OCI-LY1 (cell line): ENCODE measurements at regions not wholly inside any gene's neighbourhood (a gene's known extent, or its start where the extent isn't known, plus 50 kb on each side); places are given as distances from the start of the nearest gene placed in this dataset.

Experiments
- H2AFZ ChIP-seq: fragments of 200-600 bp; sonication (generic), shearing (Covaris generic); 2 replicates; pipeline ENCODE4 v1.6.0; 2014; ENCODE audit warnings: antibody characterized with exemption, mild to moderate bottlenecking, low read length
- H3F3A ChIP-seq: fragments of 200-600 bp; sonication (generic), shearing (Covaris generic); 2 replicates; pipeline ENCODE4 v1.6.0; 2014; ENCODE audit warnings: mild to moderate bottlenecking, antibody characterized with exemption, low read length, moderate library complexity; ENCODE audit not compliant: insufficient read depth
- H3K27ac ChIP-seq: fragments of 200-600 bp; sonication (generic); 2 replicates; pipeline ENCODE4 v1.5.1; 2014; ENCODE audit warnings: low read length, mixed run types, mild to moderate bottlenecking, low read depth; ENCODE audit not compliant: poor library complexity, severe bottlenecking
- H3K27me3 ChIP-seq: fragments of 200-600 bp; sonication (generic); 2 replicates; pipeline ENCODE4 v1.6.0; 2014; ENCODE audit warnings: antibody characterized with exemption, mild to moderate bottlenecking, low read length, moderate library complexity; ENCODE audit not compliant: insufficient read depth
- H3K36me3 ChIP-seq: fragments of 200-600 bp; sonication (generic); 2 replicates; pipeline ENCODE4 v1.6.1; 2014; ENCODE audit warnings: mild to moderate bottlenecking, antibody characterized with exemption, low read length, moderate library complexity, mixed read lengths; ENCODE audit not compliant: insufficient read depth
- H3K4me1 ChIP-seq: fragments of 200-600 bp; sonication (generic); 2 replicates; pipeline ENCODE4 v1.5.1; 2014; ENCODE audit warnings: mild to moderate bottlenecking, low read length, moderate library complexity; ENCODE audit not compliant: insufficient read depth, severe bottlenecking
- H3K4me2 ChIP-seq: fragments of 200-600 bp; sonication (generic), shearing (Covaris generic); 2 replicates; pipeline ENCODE4 v1.6.1; 2014; ENCODE audit warnings: low read length
- H3K4me3 ChIP-seq: fragments of 200-600 bp; sonication (generic); 2 replicates; pipeline ENCODE4 v1.5.1; 2014; ENCODE audit warnings: low read length, low read depth, mild to moderate bottlenecking, mixed read lengths; ENCODE audit not compliant: poor library complexity, severe bottlenecking
- H3K79me2 ChIP-seq: fragments of 200-600 bp; shearing (Covaris generic); 2 replicates; pipeline ENCODE4 v1.6.1; 2016; ENCODE audit warnings: mixed run types, low read length, mixed read lengths; ENCODE audit not compliant: insufficient read depth
- H3K9ac ChIP-seq: fragments of 200-600 bp; sonication (generic), shearing (Covaris generic); 2 replicates; pipeline ENCODE4 v1.6.1; 2014; ENCODE audit warnings: mild to moderate bottlenecking, low read length, mixed read lengths
- H3K9me2 ChIP-seq: fragments of 200-600 bp; sonication (generic), shearing (Covaris generic); 2 replicates; pipeline ENCODE4 v1.6.1; 2014; ENCODE audit warnings: low read depth, mild to moderate bottlenecking, low read length, mixed read lengths
- H3K9me3 ChIP-seq: fragments of 200-600 bp; shearing (Covaris generic); 2 replicates; pipeline ENCODE4 v1.6.1; 2014; ENCODE audit warnings: low read length, mixed read lengths
- H4K20me1 ChIP-seq: fragments of 200-600 bp; sonication (generic), shearing (Covaris generic); 2 replicates; pipeline ENCODE4 v1.6.0; 2016; ENCODE audit warnings: mild to moderate bottlenecking, low read length; ENCODE audit not compliant: insufficient read depth
- EZH2 ChIP-seq: fragments of 200-600 bp; sonication (generic), shearing (Covaris generic); IDR thresholded peaks from 2 replicates; pipeline ENCODE4 v1.8.0; 2017; ENCODE audit warnings: borderline replicate concordance, mixed run types, mild to moderate bottlenecking, antibody characterized with exemption, low read length, moderate library complexity, mixed read lengths
- TF ChIP-seq, protein P1 (sequence below): fragments of 200-600 bp; sonication (generic), shearing (Covaris generic); IDR thresholded peaks from 2 replicates; pipeline ENCODE4 v1.5.1; 2017; ENCODE audit warnings: mild to moderate bottlenecking, antibody characterized with exemption, low read length, moderate library complexity, mixed read lengths

DNA sequence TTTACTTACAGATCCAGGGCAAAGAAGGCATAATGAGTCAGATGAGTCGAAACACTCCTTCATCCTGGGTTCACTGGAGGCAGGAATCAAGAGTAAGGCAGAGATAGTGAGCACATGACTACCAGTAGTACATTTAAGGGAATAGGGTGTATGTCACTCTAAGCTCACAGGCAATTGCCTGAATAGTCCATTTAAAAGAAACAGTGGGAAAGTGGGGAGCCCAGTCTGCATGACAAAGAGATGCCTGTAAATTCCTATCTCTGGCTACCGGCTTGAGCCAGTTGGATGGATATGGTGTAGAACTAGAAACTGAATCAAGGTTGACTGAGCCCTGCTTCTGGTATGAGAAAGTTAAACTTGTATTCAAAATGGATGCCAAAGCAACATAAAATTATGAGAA lies 861.5 kb upstream of the ZWINT start:
- TF ChIP-seq, protein P1, sequence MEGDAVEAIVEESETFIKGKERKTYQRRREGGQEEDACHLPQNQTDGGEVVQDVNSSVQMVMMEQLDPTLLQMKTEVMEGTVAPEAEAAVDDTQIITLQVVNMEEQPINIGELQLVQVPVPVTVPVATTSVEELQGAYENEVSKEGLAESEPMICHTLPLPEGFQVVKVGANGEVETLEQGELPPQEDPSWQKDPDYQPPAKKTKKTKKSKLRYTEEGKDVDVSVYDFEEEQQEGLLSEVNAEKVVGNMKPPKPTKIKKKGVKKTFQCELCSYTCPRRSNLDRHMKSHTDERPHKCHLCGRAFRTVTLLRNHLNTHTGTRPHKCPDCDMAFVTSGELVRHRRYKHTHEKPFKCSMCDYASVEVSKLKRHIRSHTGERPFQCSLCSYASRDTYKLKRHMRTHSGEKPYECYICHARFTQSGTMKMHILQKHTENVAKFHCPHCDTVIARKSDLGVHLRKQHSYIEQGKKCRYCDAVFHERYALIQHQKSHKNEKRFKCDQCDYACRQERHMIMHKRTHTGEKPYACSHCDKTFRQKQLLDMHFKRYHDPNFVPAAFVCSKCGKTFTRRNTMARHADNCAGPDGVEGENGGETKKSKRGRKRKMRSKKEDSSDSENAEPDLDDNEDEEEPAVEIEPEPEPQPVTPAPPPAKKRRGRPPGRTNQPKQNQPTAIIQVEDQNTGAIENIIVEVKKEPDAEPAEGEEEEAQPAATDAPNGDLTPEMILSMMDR = no peak
- TF ChIP-seq EZH2 = no peak
- Histone ChIP-seq H3K79me2 (no peaks in the 10 kb centered on the region), H3K36me3 (no peaks in the 10 kb centered on the region), H3F3A (no peaks in the 10 kb centered on the region), H3K27me3 (no peaks in the 10 kb centered on the region), H3K27ac (no peak overlapping the region), H3K9ac (no peak overlapping the region), H2AFZ (no peak overlapping the region), H3K9me2 (no peaks in the 10 kb centered on the region), H3K4me3 (no peak overlapping the region), H3K9me3 (no peaks in the 10 kb centered on the region), H3K4me1 (no peaks in the 10 kb centered on the region), H3K4me2 (no peak overlapping the region), H4K20me1 (no peaks in the 10 kb centered on the region)

DNA sequence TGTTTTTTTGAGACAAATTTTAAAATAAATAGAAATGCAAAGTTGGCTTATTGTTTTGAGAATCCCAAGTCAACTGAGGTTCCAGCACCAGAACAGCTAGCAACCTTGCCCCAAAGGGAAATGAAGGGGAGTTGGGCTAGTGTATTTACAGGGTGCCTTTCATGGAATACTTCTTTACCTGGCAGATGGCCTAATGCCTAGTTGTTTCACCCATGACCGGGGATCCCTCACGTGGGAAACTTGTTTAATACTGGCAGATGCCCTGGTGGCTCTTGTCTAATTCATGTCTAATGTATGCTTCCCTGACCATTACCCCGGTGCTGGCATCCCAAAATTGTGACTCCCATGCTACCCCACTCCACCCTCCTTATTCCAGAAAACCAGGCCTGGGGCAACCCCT lies 861.1 kb upstream of the ZWINT start:
- no peak overlapping the region for H2AFZ ChIP-seq
- H3K9me3 ChIP-seq = no peaks in the 10 kb centered on the region
- no peaks in the 10 kb centered on the region for H3K9me2 ChIP-seq
- H3K27me3 ChIP-seq = no peaks in the 10 kb centered on the region
- H3K79me2 ChIP-seq = no peaks in the 10 kb centered on the region
- H4K20me1 ChIP-seq = no peaks in the 10 kb centered on the region
- no peak overlapping the region for H3K4me3 ChIP-seq
- H3K9ac ChIP-seq = no peak overlapping the region
- H3K36me3 ChIP-seq = no peaks in the 10 kb centered on the region
- H3F3A ChIP-seq = no peaks in the 10 kb centered on the region
- no peaks in the 10 kb centered on the region for H3K4me1 ChIP-seq
- H3K27ac ChIP-seq = no peak overlapping the region
- TF ChIP-seq, protein P1 = no peak
- no peak for TF ChIP-seq EZH2
- H3K4me2 ChIP-seq = no peak overlapping the region

DNA sequence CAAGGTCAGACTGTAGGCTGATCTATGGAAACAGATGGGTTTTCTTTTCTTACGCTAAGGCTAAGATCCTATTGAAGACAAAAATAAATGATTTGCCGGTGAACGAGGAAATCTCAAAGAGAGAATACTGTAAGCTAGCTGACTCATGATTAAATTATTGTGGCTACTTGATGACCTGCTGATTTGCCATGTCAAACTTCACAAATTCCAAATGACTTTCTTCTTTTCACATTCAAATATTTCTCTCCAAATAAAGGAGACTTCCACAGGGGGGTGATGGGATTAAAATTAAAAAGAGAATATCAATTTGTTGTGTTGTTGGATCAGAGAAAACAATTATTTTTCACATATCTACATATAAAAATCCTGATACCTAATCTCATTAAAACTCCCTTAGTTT lies 860.6 kb upstream of the ZWINT start:
- Histone ChIP-seq H3K9ac (no peak overlapping the region), H3K9me3 (no peaks in the 10 kb centered on the region), H4K20me1 (no peaks in the 10 kb centered on the region), H3K4me3 (no peak overlapping the region), H3K9me2 (no peaks in the 10 kb centered on the region), H3K79me2 (no peaks in the 10 kb centered on the region), H3K36me3 (no peaks in the 10 kb centered on the region), H3K27ac (no peak overlapping the region), H3F3A (no peaks in the 10 kb centered on the region), H3K4me2 (no peak overlapping the region), H2AFZ (no peak overlapping the region), H3K4me1 (no peaks in the 10 kb centered on the region), H3K27me3 (no peaks in the 10 kb centered on the region)
- TF ChIP-seq, protein P1 = no peak
- TF ChIP-seq EZH2 = no peak
